ENCODE measurements at regions not wholly inside any gene's neighbourhood (a gene's known extent, or its start where the extent isn't known, plus 50 kb on each side); places are given as distances from the start of the nearest gene placed in this dataset.

DNA sequence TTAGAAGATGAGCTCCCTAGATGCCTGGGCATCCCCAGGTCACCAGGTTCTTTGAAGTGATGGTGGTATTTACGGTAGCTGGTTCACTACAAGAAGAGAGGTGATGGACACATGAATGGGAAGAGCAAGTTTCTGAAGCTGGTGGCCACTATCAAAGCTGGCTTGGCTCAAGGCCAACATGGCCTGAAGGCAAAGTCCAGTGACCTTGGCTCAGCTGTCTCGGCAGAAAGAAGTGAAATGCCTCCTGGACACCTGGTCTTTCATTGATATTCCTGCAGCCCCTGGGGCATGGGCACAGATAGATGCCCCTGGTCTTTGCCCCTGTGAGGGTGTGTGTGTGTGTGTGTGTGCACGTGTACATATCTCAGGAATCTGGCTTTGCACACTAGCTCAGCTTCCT, 441.8 kb upstream of the TMPO start:
- H3K9me3 ChIP-seq (replicated peaks): no peaks in the 10 kb centered on the region
- no peaks in the 10 kb centered on the region for H3K36me3 ChIP-seq
- no peaks in the 10 kb centered on the region for H3K27me3 ChIP-seq (ENCODE audit: low read depth)
- intact Hi-C loops (cut with micrococcal nuclease): no loop called here
- no peak overlapping the region for H3K4me3 ChIP-seq
- H3K27ac ChIP-seq (replicated peaks): no peak overlapping the region
- no peaks in the 10 kb centered on the region for H3K4me1 ChIP-seq
- TF ChIP-seq, protein P1, sequence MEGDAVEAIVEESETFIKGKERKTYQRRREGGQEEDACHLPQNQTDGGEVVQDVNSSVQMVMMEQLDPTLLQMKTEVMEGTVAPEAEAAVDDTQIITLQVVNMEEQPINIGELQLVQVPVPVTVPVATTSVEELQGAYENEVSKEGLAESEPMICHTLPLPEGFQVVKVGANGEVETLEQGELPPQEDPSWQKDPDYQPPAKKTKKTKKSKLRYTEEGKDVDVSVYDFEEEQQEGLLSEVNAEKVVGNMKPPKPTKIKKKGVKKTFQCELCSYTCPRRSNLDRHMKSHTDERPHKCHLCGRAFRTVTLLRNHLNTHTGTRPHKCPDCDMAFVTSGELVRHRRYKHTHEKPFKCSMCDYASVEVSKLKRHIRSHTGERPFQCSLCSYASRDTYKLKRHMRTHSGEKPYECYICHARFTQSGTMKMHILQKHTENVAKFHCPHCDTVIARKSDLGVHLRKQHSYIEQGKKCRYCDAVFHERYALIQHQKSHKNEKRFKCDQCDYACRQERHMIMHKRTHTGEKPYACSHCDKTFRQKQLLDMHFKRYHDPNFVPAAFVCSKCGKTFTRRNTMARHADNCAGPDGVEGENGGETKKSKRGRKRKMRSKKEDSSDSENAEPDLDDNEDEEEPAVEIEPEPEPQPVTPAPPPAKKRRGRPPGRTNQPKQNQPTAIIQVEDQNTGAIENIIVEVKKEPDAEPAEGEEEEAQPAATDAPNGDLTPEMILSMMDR (IDR thresholded peaks at IDR 0.05; ENCODE audit: borderline replicate concordance): no peak
- DNase-seq: no peak

DNA sequence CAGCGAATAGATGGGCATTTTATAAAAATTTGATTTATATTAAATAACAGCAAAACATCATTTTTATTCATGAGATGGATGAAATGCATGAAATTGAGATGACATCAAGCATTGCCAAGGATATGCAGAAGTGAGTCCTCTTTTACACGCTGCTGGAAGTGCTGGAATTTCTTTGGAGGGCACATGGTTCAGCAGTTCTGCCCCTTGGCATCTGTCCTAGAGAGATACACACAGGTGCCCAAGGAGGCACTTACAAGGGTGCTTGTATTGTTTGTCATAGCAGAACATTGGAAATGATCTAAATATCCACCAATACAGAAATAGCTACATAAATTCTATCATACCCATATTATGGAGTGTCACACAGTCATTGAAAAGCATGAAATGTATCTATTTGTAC, 441.1 kb upstream of the TMPO start:
- intact Hi-C loops (cut with micrococcal nuclease): no loop called here
- H3K27ac ChIP-seq (replicated peaks): no peak overlapping the region
- no peak for DNase-seq
- TF ChIP-seq, protein P1 (IDR thresholded peaks at IDR 0.05; ENCODE audit: borderline replicate concordance): no peak
- H3K27me3 ChIP-seq (ENCODE audit: low read depth): no peaks in the 10 kb centered on the region
- H3K9me3 ChIP-seq (replicated peaks): no peaks in the 10 kb centered on the region
- no peaks in the 10 kb centered on the region for H3K36me3 ChIP-seq
- no peaks in the 10 kb centered on the region for H3K4me1 ChIP-seq
- no peak overlapping the region for H3K4me3 ChIP-seq

DNA sequence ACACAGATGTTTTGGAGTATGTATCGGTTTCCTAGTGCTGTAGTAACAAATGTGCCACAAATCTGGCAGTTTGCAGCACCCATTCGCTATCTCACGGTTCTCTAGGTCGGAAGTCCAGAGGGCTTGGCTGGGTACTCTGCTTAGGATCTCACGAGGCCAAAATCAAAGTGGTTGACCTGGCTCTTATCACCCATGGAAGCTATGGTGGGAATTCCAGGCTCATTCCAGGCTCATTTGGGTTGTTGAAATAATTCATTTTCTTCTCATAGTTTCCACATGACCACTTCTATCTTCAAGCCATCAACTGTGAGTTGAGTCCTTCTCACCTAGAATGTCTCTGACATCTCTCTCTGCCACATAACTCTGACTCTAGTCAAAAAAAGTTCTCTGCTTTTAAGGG, 431.0 kb upstream of the TMPO start:
- Histone ChIP-seq H3K4me3 (no peak overlapping the region), H3K9me3 (replicated peaks) (peaks cover 5% of the 10 kb centered on the region), H3K27ac (replicated peaks) (no peak overlapping the region), H3K4me1 (no peaks in the 10 kb centered on the region), H3K27me3 (ENCODE audit: low read depth) (no peaks in the 10 kb centered on the region), H3K36me3 (no peaks in the 10 kb centered on the region)
- no peak for DNase-seq
- TF ChIP-seq, protein P1 (IDR thresholded peaks at IDR 0.05; ENCODE audit: borderline replicate concordance): no peak
- intact Hi-C loops (cut with micrococcal nuclease): no loop called here

DNA sequence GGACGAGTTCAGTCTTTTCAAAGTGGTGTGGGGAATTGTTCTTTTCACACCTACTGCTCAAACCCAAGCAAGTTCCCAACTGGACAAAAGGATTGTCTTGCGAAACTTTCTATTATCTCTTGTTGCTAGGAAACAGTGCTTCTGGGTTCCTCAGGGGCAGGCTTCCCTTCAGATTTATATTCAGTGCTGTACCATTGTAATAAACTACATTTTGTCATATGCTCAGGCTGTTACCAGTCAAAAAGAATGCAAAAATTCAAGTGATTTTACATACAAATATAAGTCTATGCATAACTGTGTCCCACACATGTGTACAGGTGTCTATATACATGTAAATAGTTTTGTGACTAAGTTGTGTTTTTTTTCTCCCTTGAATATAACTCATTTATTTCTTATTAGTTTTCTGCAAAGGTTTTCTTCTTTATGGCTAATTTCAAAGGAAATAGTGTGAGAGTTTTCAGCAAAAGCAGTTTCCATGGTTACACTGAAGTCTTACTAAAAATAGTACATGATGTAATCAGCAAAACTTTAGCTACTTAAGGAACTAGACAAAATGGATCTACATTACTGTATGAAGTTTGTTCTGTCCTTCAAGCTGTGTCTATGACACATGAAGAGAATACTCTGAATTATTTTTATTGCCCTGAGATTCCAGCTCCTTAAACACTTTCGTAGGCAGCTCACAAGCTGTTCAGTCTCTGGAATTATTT, 430.2 kb upstream of the TMPO start:
- no peak overlapping the region for H3K27ac ChIP-seq (replicated peaks)
- DNase-seq: no peak
- H3K4me1 ChIP-seq: no peaks in the 10 kb centered on the region
- TF ChIP-seq, protein P1 (IDR thresholded peaks at IDR 0.05; ENCODE audit: borderline replicate concordance): no peak
- no peaks in the 10 kb centered on the region for H3K27me3 ChIP-seq (ENCODE audit: low read depth)
- H3K36me3 ChIP-seq: no peaks in the 10 kb centered on the region
- H3K9me3 ChIP-seq (replicated peaks): peaks cover 5% of the 10 kb centered on the region
- H3K4me3 ChIP-seq: no peak overlapping the region
- intact Hi-C loops (cut with micrococcal nuclease): no loop called here

DNA sequence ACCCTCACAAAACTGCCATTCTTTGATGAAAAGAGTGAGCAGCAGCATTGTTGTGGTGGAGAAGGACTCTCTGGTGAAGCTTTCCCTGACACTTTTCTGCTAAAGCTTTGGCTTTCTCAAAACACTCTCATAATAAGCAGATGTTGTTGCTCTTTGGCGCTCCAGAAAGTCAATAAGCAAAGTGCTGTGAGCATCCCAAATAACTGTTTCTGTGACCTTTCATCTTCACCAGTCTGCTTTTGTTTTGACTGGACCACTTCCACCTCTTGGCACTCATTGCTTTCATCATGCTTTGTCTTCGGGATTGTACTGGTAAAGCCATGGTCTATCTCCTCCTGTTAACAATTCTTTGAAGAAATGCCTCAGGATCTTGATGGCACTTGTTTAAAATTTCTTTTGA, 424.7 kb upstream of the TMPO start:
- H3K9me3 ChIP-seq (replicated peaks): peaks cover 12% of the 10 kb centered on the region
- no peak overlapping the region for H3K4me3 ChIP-seq
- H3K27ac ChIP-seq (replicated peaks): no peak overlapping the region
- no peak for DNase-seq
- TF ChIP-seq, protein P1 (IDR thresholded peaks at IDR 0.05; ENCODE audit: borderline replicate concordance): no peak
- no peaks in the 10 kb centered on the region for H3K27me3 ChIP-seq (ENCODE audit: low read depth)
- intact Hi-C loops (cut with micrococcal nuclease): no loop called here
- no peaks in the 10 kb centered on the region for H3K36me3 ChIP-seq
- H3K4me1 ChIP-seq: no peaks in the 10 kb centered on the region

All from left ventricle myocardium inferior (tissue), 1 donor.